ENCODE measurements at regions not wholly inside any gene's neighbourhood (a gene's known extent, or its start where the extent isn't known, plus 50 kb on each side); places are given as distances from the start of the nearest gene placed in this dataset.
"Not testable (repeated sequence)": the region's sequence is repeated elsewhere in the genome, so short reads cannot be mapped to it uniquely, and the experiment has no call there.

DNA sequence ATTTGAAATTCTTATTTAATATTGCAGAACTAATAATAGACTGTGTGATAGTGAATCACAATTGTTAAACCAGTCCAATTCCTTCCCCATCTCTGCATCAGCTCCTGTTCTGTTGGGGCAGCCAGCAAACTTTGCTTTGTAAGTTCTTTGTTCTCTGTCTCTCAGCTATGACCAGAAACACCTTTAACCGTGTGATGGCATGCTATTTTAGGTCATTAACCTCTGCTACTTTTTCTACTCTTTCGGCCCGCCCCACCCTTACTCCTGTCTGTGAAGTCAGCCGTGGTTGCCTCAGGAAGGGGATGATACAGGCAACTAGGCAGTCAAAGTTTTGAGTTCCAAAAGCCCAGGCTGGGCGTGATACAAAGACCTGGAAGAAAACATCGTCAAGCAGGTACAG lies 51.3 kb upstream of the EGFL6 start:
- no peak for DNase-seq (ENCODE audit: low spot score)

DNA sequence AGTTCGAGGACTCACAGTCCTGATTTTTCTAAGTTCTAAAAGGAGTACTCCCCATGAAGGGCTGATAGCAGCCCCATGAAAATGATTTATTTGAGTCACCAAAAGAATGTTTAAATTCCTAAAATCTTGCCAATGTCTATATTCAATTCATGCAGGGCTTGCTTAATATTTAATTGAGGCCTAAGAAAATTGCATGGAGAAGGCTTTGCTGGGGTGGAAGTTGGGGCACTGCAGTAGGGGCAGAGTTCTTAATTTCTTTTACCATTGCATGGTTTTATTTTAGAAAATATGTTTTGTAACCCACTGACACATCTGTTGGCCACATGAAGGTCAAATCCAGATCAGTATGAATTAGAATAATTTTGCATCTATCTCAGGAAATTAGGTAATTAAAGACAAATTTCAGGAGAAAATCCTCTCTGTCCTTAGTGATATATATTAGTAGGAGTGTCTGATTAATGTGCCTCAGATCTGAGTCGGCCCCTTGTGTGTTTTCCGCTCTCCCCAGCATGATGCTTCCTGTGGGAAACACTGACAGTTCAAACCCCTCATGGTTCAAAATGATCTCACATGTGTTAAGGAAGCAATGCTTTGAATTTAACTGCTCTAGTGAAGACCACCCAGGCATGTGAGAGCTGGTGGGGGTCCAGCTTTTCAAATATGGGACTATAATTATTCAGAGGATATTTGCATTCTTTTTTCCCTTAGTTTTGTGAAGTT lies 54.0 kb upstream of the EGFL6 start:
- DNase-seq (ENCODE audit: low spot score) = no peak

DNA sequence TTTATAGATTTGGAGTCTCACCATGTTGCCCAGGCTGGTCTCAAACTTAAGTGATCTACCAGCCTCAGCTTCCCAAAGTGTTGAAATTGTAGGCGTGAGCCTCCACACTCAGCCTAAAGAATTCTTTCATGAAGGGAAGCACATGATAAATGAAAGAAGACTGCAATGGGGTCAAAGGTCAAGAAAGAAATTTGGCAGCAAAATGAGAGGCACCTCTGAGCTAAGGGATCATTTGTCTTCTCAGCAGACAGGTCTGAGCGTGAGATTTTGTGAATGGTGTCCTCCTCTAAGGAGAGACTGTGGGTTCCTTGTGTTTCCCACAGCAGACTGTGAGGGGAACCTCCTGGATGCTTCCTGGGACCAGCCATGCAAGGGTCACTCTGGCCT lies 57.5 kb upstream of the EGFL6 start:
- DNase-seq (ENCODE audit: low spot score) = no peak

DNA sequence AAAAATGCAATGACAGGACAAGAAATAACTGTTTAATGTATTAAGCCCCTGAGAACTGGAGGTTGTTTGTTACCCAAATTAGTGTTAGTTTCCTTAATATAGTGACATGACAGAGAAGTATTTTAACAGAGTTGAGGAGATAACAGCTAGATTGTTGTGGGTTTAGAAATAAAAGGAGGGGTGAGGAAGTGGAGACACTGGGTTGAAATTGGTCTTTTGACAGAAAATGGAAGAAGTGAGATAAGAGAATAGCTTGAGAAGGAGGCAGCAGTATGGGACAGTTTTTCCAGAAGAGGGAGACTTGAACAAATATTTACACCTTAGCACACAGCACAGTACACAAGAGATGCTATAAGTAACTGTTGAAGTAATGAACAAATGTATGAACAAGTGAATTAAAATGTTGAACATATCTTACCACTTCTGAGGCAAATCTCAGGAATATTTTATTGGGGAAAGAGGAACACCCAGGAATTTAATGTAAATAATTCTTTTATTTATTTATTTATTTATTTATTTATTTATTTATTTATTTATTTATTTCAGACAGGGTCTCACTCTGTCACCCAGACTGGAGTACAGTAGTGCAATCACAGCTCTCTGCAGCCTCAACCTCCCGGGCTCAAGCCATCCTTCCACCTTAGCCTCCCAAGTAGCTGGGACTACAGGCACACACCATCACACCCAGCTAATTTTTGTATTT lies 58.0 kb upstream of the EGFL6 start:
- DNase-seq (ENCODE audit: low spot score) = no peak

DNA sequence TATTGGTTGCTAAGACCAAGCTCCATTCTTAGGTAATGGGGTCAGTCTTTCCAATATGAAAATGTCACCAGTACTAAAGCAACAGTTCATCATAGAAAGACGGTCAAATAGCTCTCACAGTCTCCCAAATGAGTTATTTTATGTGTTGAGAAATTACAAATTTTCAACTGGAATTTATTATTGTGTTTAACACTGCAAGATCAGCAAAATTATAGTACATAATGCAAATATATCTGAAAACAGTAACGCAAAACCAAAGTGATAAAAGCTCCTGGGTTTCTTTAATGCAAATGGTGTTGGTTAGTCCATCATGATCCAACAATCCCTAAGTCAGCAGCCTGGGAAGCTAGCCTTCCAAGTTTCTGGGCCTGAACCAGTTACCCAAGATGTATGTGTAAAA lies 61.5 kb upstream of the EGFL6 start:
- no peak for DNase-seq (ENCODE audit: low spot score)

DNA sequence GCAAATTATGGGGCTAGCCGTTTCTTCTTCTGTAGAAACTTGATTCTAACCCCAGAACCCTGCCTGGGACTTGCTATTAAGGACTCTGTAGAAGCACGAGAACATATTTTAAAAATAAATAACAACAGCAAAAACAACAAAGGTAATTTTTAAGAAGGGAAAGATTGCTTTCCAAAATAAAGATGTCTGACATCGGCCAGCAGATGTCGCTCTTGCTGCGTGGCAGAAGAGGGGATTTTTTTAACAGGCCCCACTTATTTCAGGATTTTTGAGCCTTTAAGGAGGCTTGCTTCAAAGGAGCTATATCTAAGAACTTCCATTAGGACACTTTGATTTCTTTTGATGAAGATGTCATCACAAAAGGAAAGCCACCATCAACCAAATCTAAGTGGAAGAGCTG lies 62.8 kb upstream of the EGFL6 start:
- DNase-seq (ENCODE audit: low spot score) = peak; percentile 57

DNA sequence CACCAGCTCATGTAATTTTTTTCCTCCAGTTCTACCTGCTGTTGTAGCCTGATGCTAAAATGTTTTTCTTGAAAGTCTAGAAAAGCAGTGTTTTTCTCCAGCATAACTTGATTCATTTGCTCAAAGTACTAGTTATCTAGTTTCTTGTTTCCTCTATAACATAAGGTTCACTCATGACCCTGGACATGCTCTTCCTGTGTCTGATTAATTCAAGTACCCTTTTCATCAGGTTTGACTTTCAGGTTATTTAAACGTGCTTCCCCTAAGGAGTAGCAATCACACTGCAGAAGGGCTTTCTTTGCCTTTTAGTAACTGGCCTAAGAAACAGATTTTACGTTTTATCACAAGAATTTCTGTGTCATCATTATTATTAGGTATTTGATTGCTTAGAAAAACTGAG lies 66.8 kb upstream of the EGFL6 start:
- DNase-seq (ENCODE audit: low spot score) = no peak

DNA sequence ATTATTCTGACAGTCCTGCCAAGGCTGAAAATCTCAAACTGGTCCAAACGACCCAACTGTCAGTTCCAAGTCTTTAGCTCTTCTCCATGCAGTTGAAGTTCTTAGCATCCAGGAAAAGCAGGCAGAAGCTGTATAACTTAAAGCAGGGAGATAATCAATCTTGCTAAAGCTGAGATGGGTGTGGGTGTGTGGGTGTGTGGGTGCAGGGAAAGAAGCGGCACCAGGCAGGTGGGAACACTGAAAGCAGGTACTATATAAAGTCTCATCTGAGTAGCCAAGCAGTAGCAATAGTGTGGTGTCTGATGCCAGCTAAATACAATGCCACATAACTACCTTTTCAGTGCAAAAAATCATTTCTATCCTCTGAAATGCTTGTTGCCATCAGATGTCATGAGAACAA lies 69.7 kb upstream of the EGFL6 start:
- DNase-seq (ENCODE audit: low spot score) = no peak

DNA sequence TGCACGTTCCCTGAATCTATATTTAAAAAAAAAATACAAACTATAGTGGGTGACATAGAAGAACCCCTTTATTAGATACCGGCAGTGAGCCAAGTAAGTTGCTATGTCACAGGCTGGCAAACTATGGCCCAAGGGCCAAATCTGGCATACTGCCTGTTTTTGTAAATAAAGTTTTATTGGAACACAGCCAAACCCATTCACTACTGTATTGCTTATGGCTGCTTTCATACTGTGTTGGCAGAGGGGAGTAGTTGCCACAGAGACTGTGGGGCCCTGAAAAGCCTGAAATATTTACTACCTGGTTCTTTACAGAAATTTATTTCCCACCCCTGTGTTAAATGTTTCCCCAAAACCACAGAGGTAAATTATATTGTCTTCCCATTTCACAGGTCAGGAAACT lies 71.2 kb upstream of the EGFL6 start:
- no peak for DNase-seq (ENCODE audit: low spot score)

DNA sequence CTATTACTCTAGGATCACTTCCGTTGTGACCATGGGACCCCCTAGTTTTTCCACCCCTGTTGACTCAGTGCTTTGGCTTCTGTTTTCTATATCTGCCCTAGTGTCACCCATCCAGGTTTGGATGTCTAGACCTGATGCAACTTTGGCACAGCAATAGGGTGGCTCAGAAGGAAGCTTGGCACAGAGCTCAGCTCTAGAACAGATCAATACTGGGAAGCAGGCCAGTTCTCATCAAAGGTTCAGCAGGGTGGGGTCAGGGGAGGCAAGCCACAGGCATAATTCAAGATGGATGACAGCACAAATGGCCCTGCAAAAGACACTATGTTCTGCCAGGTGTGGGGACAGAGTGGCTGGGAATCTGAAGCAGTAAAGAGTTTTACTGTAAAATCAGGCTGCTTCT lies 74.2 kb upstream of the EGFL6 start:
- DNase-seq (ENCODE audit: low spot score) = no peak

DNA sequence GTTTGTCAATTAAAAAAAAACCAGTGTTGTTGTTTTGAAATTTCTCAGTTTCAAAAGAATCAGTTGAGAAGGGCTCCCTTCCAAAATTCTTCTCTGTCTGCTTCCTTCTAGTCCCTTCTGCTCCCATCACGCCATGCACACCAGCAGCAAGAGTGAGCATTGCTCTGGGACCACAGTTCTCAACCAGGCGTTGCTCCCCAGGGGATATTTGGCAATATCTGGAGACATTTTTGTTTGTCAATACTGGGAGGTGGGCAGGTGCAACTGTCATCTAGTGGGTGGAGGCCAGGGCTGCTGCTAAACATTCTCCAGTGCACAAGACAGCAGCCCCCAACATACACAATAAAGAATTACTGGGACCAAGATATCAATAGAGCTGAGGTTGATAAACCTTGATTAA lies 74.8 kb upstream of the EGFL6 start:
- no peak for DNase-seq (ENCODE audit: low spot score)

DNA sequence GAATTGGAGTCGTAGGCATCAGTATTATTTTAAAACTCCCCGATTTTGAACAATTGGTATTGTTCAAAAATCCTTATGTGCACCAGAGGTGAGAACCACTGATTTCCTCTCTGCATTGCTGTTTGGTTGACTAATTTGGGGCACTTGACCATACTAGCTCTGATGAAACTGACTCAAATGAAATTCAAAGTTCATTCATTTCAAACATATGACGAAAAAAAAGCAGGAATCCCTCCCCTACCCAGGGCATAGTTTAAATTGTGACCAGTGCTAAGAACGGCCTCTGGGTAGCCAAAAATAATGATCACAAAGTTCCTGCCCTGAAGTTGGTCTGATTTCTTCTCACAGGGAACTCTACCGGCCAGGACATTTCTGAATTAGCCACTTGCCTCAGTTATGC lies 75.7 kb upstream of the EGFL6 start:
- DNase-seq (ENCODE audit: low spot score) = no peak

DNA sequence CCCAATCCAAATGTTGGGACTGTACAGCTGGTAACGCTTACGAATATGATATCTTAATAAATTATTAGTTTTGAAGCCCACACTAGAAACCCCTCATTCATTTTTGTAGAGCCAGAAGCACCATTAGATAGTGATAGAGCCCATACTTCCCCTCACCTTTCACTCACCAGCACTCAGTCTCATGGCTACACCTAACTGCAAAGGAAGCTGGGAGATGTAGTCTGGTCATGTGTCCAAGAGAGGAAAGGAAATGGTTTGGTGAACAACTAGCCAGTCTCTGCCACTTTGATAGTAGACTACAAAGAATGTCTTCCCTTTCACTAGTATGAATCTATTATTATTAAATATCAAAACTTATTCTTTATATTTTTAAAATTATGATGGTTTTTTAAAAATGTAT lies 77.1 kb upstream of the EGFL6 start:
- DNase-seq (ENCODE audit: low spot score) = no peak

DNA sequence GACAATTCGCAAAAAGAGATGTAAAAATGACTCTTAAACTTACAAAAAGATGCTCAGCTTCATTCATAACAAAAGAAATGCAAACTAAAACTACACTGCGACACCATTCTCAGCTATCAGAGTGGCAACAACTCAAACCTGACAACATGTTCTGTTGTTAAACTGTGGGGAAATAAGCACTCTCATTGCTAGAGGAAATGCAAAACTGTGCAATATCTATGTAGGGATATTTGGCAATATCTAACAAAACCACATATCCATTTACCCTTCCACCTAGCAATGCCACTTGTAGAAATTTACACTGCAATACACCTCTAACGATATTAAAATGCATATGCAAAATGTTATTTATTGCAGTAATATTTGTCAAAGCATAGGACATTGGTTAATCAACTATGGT lies 78.3 kb upstream of the EGFL6 start:
- DNase-seq (ENCODE audit: low spot score) = no peak

DNA sequence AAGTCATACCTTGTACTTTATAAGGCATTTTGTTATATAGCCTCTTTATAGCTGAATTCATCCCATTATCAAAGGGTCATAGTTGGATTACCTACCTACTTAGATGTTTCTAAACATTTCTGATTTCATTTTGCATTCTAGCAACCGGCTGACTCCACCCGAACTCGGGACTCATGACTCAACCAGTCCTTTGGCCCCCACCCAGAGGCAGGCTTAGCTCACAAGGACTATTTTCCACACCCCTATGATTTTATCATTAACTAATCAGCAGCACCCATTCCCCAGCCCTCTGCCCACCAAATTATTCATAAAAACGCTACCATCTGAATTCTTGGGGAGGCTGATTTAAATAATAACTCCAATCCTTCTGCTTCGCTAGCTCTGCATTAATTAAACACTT lies 79.9 kb upstream of the EGFL6 start:
- no peak for DNase-seq (ENCODE audit: low spot score)

DNA sequence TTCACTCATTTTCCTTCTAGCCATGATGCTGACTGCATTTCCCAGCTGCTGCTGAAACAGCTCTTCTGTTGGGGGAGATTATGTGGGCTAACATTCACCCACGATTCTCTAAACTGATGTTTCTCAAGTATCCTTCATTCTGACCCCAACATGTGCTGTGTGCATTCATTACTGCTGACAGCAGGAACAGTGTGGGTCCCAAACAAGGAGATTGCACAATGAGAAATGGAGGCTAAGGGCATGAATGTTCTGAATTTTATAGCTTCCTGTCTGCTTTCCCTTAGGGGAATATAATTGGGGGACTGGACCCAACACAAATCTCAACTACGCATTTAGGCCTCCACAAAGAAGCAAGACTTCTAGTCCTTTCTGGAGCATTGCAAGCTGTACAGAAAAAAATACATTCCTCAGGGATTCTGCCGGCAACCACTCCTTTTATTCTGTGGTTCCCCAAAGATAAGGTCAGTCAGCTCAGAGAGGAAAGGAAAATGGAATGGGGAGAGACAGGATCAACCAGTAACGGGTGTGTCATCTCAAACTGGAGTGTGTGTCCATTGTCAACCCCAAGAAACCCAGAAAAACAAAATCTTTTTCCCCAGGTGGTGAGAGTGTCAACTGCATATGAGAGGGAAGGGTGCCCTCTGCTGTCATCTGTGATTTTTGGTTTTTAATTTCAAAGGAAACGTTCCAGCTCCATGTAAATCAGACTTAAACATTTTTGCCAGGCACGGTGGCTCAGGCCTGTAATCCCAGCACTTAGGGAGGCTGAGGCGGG lies 81.5 kb upstream of the EGFL6 start:
- DNase-seq (ENCODE audit: low spot score) = peak; percentile 64

DNA sequence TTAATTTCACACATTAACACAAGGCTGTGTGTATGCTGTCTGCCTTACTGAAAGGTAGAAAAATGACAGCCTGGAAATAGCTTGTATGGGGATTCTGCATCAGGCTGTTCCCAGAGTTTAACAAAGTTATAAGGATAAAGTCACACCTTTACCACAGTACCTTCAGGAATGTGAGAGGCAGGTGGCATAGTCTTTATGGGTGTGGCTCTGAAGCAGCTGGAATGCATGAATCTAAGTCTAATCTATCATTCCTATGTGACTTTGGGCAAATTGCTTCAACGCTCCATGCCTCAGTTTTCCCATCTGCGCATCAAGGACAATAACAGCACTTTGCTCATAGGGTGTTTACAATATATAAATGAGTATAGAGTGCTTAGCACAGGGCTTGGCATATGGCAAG lies 84.2 kb upstream of the EGFL6 start:
- no peak for DNase-seq (ENCODE audit: low spot score)

DNA sequence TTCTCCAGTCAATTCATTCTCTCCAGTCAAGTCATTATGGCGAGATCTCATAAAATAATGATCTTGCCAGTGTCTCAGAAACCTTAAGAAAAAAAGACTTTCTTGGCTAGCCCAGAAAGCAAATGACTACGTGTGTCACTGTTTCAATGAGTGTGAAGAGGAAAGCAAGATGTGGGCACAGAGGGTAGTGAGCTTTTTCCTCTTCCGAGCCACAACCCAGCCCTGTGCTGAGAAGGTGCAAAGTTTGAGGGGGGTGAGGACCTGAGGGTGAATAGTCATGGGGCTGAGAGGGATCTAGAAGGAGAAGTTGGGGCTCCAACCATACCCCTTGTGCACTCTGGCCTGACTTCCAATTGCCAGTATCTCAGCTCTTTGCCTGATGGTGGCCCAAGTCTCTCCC lies 85.6 kb upstream of the EGFL6 start:
- no peak for DNase-seq (ENCODE audit: low spot score)

DNA sequence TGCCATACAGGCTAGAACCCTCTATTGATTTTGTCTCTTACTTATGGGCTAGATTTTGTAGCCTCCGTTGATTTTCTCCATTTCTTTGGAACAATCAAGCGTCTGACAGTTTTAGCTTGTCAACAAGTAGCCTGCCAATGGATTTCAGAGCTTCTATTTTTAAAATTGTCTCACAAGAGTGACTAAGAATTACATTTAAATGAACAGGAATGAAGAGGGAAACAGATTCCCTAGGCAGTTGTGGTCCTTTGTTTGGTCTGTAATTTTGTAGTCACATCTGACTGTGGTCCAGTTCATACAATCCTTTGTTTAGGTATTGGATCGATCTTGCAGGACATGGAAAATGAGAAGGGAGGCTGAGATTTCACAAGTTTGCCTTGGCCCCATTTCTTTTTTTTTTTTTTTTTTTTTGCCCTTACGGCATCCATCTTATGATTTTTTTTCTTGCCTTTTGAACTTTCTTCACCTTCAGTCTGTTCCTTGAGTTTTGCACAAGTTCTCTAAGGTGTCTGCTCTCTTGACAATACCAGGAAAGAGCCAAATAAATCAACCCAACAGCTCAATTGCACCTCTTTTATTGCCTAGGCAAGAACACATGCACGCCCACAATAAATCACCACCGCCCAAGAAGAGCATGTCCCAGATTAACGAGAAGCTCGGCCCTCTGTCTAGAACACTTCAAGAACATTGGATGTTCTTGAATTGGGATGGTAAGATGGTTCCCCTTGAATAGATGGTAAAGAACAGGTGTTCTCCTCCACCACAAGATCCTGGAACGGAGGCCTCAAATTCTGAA lies 86.5 kb upstream of the EGFL6 start:
- no peak for DNase-seq (ENCODE audit: low spot score)

DNA sequence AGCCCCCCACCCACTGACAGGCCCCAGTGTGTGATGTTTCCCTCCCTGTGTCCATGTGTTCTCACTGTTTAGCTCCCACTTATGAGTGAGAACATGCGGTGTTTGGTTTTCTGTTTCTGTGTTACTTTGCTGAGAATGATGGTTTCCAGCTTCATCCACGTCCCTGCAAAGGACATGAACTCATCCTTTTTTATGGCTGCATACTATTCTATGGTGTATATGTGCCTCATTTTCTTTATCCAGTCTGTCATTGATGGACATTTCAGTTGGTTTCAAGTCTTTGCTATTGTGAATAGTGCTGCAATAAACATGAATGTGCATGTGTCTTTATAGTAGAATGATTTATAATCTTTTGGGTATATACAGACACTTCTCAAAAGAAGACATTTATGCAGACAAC lies 88.6 kb upstream of the EGFL6 start:
- DNase-seq (ENCODE audit: low spot score) = not testable (repeated sequence)

DNA sequence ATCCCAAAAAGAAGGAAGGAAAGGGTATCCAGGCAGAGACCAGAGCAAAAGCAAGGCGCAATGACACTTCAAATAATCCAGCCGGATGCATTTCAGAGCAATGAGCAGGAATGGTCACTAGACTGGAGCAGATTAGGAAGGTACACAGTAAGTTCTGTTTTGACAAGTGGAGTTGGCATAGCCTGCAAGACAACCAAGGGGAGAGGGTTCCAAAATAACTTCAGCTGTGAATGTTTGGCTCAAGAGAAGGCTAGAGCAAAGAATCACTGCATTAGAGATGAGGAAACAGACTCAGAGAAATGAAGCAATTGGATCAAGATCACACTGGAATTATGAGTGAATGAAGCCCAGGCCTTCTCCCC lies 90.0 kb upstream of the EGFL6 start:
- no peak for DNase-seq (ENCODE audit: low spot score)

DNA sequence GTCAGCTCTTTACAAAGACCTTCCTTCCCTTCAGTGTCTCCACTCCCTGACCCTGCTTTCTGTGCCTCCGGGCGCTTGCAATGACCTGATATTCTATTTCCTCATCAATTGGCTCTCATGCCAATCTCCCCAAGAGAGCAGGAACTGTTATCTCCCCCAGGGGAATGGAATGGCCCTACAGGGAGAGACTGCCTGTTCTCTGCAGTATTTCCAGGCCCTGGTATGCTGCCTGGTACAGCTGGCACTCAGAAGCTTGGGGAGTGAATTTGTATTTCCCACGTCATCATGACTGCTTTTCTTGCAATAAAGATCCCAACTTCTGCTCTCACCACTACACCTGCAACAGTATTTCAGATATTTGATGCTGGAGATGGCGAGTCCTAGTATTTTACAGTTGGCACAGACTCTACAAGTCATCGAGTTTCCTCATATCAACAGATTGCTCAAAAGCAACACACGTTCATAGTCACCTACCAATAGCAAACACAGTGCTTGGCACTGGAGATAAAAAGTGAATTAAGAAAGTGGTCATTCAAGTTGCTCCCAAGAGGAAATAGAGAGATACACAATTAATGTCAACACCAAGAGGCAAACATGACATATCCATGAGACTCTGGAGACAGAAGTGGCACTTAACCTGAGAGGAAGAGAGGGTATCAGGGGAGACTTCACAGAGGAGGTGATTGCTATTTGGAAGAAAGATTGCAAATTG lies 90.5 kb upstream of the EGFL6 start:
- DNase-seq (ENCODE audit: low spot score) = no peak
